GM23338 (cell line): ENCODE measurements at regions not wholly inside any gene's neighbourhood (a gene's known extent, or its start where the extent isn't known, plus 50 kb on each side); places are given as distances from the start of the nearest gene placed in this dataset.
"Not testable (repeated sequence)": the region's sequence is repeated elsewhere in the genome, so short reads cannot be mapped to it uniquely, and the experiment has no call there.

ENCODE experiments used
- ATAC-seq: fragments of 200-7000 bp; cut with Tn5 transposase; 3 replicates; pipeline ENCODE4 v1.9.1; 2020
- DNase-seq: peaks from one replicate; pipeline ENCODE4 v3.0.0-alpha.2; 2015; ENCODE audit warnings: low spot score
- H2AFZ ChIP-seq: fragments of 200-600 bp; sonication (generic); 2 replicates; pipeline ENCODE4 v1.8.0; 2016; ENCODE audit warnings: antibody characterized with exemption, mild to moderate bottlenecking, moderate library complexity
- H3F3A ChIP-seq: fragments of 200-600 bp; sonication (generic); replicated peaks from 2 replicates; pipeline ENCODE4 v1.8.0; 2017; ENCODE audit warnings: antibody characterized with exemption, mixed run types, low read depth
- H3K27ac ChIP-seq: fragments of 200-600 bp; sonication (generic); 2 replicates; pipeline ENCODE4 v1.6.1; 2016; ENCODE audit warnings: low read depth
- H3K27me3 ChIP-seq: fragments of 200-600 bp; sonication (generic); 2 replicates; pipeline ENCODE4 v1.8.0; 2016; ENCODE audit warnings: mild to moderate bottlenecking, mixed run types, moderate library complexity; ENCODE audit not compliant: insufficient read depth
- H3K36me3 ChIP-seq: fragments of 200-600 bp; sonication (generic); 2 replicates; pipeline ENCODE4 v1.8.0; 2016; ENCODE audit warnings: mild to moderate bottlenecking; ENCODE audit not compliant: insufficient read depth
- H3K4me1 ChIP-seq: fragments of 200-600 bp; sonication (generic); 2 replicates; pipeline ENCODE4 v1.8.0; 2016; ENCODE audit warnings: mild to moderate bottlenecking, moderate library complexity; ENCODE audit not compliant: insufficient read depth
- H3K4me2 ChIP-seq: fragments of 200-600 bp; sonication (generic); 2 replicates; pipeline ENCODE4 v1.7.1; 2017; ENCODE audit warnings: mixed run types
- H3K4me3 ChIP-seq: fragments of 200-600 bp; sonication (generic); 2 replicates; pipeline ENCODE4 v1.6.1; 2016; ENCODE audit warnings: mixed run types
- H3K79me2 ChIP-seq: fragments of 200-600 bp; sonication (generic); replicated peaks from 2 replicates; pipeline ENCODE4 v1.8.0; 2017; ENCODE audit warnings: mild to moderate bottlenecking; ENCODE audit not compliant: insufficient read depth
- H3K9me2 ChIP-seq: fragments of 200-600 bp; sonication (generic); 2 replicates; pipeline ENCODE4 v1.8.0; 2017; ENCODE audit not compliant: insufficient read depth
- H4K20me1 ChIP-seq: fragments of 200-600 bp; sonication (generic); replicated peaks from 2 replicates; pipeline ENCODE4 v1.8.0; 2017; ENCODE audit warnings: mild to moderate bottlenecking; ENCODE audit not compliant: insufficient read depth
- H3K27ac Mint-ChIP-seq: 2 replicates; pipeline ENCODE4 v1.8.0; 2020; ENCODE audit warnings: inconsistent platforms, mild to moderate bottlenecking, moderate library complexity, mixed read lengths
- H3K27me3 Mint-ChIP-seq: 3 replicates; pipeline ENCODE4 v1.8.0; 2022; ENCODE audit warnings: low read depth, mild to moderate bottlenecking, moderate library complexity, mixed read lengths, inconsistent platforms; ENCODE audit not compliant: insufficient read depth, poor library complexity
- H3K36me3 Mint-ChIP-seq: 3 replicates; pipeline ENCODE4 v1.8.0; 2021; ENCODE audit warnings: low read depth, mild to moderate bottlenecking, inconsistent platforms, moderate library complexity, mixed read lengths
- H3K4me1 Mint-ChIP-seq: 3 replicates; pipeline ENCODE4 v1.8.0; 2020; ENCODE audit warnings: mild to moderate bottlenecking, inconsistent platforms, mixed read lengths
- H3K4me3 Mint-ChIP-seq: 3 replicates; pipeline ENCODE4 v1.8.0; 2021; ENCODE audit warnings: moderate library complexity, mild to moderate bottlenecking, inconsistent platforms, mixed read lengths
- H3K9me3 Mint-ChIP-seq: 3 replicates; pipeline ENCODE4 v1.8.0; 2020; ENCODE audit warnings: moderate library complexity, mild to moderate bottlenecking, inconsistent platforms, mixed read lengths
- EZH2 ChIP-seq: fragments of 200-600 bp; sonication (generic); IDR thresholded peaks from one replicate; pipeline ENCODE4 v1.8.0; 2017; ENCODE audit warnings: antibody characterized with exemption, mild to moderate bottlenecking, low read depth; ENCODE audit not compliant: unreplicated experiment
- EZH2phosphoT487 ChIP-seq: fragments of 200-600 bp; sonication (generic); IDR thresholded peaks from one replicate; pipeline ENCODE4 v1.8.1; 2018; ENCODE audit warnings: antibody characterized with exemption; ENCODE audit not compliant: unreplicated experiment
- JUNB ChIP-seq: IDR thresholded peaks from one replicate; pipeline ENCODE4 v1.6.1; 2016; ENCODE audit warnings: antibody characterized with exemption; ENCODE audit not compliant: unreplicated experiment
- NANOG ChIP-seq: IDR thresholded peaks from 2 replicates; pipeline ENCODE4 v1.6.1; 2016; ENCODE audit warnings: antibody characterized with exemption, borderline replicate concordance
- POLR2AphosphoS5 ChIP-seq: IDR thresholded peaks from 2 replicates; pipeline ENCODE4 v1.6.1; 2016; ENCODE audit warnings: antibody characterized with exemption, low read depth
- STAT1 ChIP-seq: IDR thresholded peaks from one replicate; pipeline ENCODE4 v1.6.1; 2016; ENCODE audit warnings: antibody characterized with exemption; ENCODE audit not compliant: unreplicated experiment
- ZNF114 ChIP-seq: fragments of 250-450 bp; sonication (Bioruptor Pico); IDR thresholded peaks from 2 replicates; pipeline ENCODE4 v1.5.0; 2020; ENCODE audit warnings: mild to moderate bottlenecking, moderate library complexity
- ZNF331 ChIP-seq: fragments of 250-450 bp; sonication (Bioruptor Pico); IDR thresholded peaks from 2 replicates; pipeline ENCODE4 v1.5.0; 2020; ENCODE audit warnings: low read depth, mild to moderate bottlenecking, moderate library complexity
- TF ChIP-seq, protein P1 (sequence below), 2 experiments: fragments of 200-600 bp in 1 of 2; sonication (generic) in 1 of 2; conservative IDR thresholded peaks; 2 replicates each; pipeline versions ENCODE4 v1.5.1 to v1.6.1; 2016 to 2017; ENCODE audit warnings: antibody characterized with exemption in 2 of 2, low read depth in 2 of 2, mild to moderate bottlenecking in 2 of 2, moderate library complexity in 1 of 2
- TF ChIP-seq, protein P2 (sequence below): IDR thresholded peaks from 2 replicates; pipeline ENCODE4 v1.6.1; 2016; ENCODE audit warnings: antibody characterized with exemption
- TF ChIP-seq, protein P3 (sequence below): IDR thresholded peaks from one replicate; pipeline ENCODE4 v1.6.1; 2018; ENCODE audit warnings: antibody characterized with exemption; ENCODE audit not compliant: unreplicated experiment

DNA sequence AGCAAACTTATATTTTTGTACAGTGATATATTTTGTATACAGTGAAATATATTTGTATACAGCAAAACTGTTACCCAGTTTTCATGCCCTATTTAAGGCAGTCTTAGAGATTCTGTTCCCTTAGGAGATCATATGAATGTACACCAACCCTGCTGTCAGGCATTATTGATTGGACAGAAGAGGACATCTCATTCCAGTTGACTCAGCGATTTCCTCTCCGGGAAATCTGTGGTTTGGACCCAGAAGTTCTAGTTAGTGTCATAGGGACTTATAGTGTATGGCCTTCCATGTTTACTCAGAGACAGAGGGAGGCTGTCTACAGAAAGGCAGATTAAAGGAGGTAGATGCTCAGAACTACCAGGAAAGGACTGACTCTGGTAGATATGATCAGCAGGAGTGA is 318.8 kb upstream of the KCNMB2 start (continued):
- TF ChIP-seq, protein P1, sequence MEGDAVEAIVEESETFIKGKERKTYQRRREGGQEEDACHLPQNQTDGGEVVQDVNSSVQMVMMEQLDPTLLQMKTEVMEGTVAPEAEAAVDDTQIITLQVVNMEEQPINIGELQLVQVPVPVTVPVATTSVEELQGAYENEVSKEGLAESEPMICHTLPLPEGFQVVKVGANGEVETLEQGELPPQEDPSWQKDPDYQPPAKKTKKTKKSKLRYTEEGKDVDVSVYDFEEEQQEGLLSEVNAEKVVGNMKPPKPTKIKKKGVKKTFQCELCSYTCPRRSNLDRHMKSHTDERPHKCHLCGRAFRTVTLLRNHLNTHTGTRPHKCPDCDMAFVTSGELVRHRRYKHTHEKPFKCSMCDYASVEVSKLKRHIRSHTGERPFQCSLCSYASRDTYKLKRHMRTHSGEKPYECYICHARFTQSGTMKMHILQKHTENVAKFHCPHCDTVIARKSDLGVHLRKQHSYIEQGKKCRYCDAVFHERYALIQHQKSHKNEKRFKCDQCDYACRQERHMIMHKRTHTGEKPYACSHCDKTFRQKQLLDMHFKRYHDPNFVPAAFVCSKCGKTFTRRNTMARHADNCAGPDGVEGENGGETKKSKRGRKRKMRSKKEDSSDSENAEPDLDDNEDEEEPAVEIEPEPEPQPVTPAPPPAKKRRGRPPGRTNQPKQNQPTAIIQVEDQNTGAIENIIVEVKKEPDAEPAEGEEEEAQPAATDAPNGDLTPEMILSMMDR (conservative IDR thresholded peaks at IDR 0.05; ENCODE audit: low read depth in 2 of 2) = no peak
- no peak for TF ChIP-seq ZNF114 (CRISPR knock-in tag)
- no peak for TF ChIP-seq JUNB

DNA sequence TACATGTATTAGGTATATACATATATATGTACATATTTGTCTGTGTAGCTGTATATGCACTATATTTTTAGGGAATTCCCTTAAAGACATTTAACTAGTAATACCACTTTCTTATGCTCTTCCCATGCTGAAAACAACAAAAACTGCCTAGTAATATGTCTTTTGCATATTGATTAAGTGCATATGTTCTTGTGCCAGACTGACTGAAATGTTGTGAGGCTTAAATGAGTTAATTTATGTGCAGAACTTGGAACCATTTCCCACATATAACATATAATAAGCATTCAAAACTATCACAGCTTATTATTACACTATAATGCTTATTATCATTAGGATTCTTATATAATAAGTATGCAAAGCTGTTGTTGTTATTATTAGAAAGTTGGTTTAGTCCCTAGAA is 318.0 kb upstream of the KCNMB2 start:
- H3K4me3 Mint-ChIP-seq = no peak overlapping the region
- H3K9me3 Mint-ChIP-seq = peaks cover 5% of the 10 kb centered on the region; the same call in 1 of the 3 replicates
- TF ChIP-seq POLR2AphosphoS5 (no peak), STAT1 (no peak), ZNF114 (CRISPR knock-in tag) (no peak), JUNB (no peak)
- TF ChIP-seq, protein P2, sequence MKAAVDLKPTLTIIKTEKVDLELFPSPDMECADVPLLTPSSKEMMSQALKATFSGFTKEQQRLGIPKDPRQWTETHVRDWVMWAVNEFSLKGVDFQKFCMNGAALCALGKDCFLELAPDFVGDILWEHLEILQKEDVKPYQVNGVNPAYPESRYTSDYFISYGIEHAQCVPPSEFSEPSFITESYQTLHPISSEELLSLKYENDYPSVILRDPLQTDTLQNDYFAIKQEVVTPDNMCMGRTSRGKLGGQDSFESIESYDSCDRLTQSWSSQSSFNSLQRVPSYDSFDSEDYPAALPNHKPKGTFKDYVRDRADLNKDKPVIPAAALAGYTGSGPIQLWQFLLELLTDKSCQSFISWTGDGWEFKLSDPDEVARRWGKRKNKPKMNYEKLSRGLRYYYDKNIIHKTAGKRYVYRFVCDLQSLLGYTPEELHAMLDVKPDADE = no peak
- no peak for DNase-seq
- Histone ChIP-seq H2AFZ (no peak overlapping the region), H3K9me2 (peaks cover 5% of the 10 kb centered on the region; the same call in 1 of the 2 replicates), H3K27me3 (no peaks in the 10 kb centered on the region), H3K4me1 (peaks cover 4% of the 10 kb centered on the region), H3F3A (no peaks in the 10 kb centered on the region), H3K4me3 (no peak overlapping the region), H3K4me2 (no peak overlapping the region), H3K27ac (no peak overlapping the region), H4K20me1 (no peaks in the 10 kb centered on the region), H3K79me2 (no peaks in the 10 kb centered on the region), H3K36me3 (no peaks in the 10 kb centered on the region)
- H3K27me3 Mint-ChIP-seq = peaks cover 4% of the 10 kb centered on the region
- H3K27ac Mint-ChIP-seq = no peak overlapping the region
- H3K36me3 Mint-ChIP-seq = no peaks in the 10 kb centered on the region; the same call in 2 of the 3 replicates
- peaks cover 7% of the 10 kb centered on the region for H3K4me1 Mint-ChIP-seq
- no peak for ATAC-seq

DNA sequence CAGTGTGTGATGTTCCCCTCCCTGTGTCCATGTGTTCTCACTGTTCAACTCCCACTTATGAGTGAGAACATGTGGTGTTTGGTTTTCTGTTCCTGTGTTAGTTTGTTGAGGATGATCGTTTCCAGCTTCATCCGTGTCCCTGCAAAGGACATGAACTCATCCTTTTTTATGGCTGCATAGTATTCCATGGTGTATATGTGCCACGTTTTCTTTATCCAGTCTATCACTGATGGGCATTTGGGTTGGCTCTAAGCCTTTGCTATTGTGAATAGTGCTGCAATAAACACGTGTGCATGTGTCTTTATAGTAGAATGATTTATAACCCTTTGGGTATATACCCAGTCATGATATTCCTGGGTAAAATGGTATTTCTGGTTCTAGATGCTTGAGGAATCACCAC is 316.6 kb upstream of the KCNMB2 start:
- H3K36me3 Mint-ChIP-seq, H3K27ac Mint-ChIP-seq, H2AFZ ChIP-seq, H3K36me3 ChIP-seq, H3K27me3 ChIP-seq, H3K4me1 ChIP-seq, H4K20me1 ChIP-seq, H3K27ac ChIP-seq, H3K27me3 Mint-ChIP-seq, H3K4me3 ChIP-seq, H3K4me1 Mint-ChIP-seq, H3K9me3 Mint-ChIP-seq, H3K79me2 ChIP-seq, DNase-seq, H3K4me3 Mint-ChIP-seq, H3K4me2 ChIP-seq, ATAC-seq, H3F3A ChIP-seq, H3K9me2 ChIP-seq: not testable (repeated sequence)

DNA sequence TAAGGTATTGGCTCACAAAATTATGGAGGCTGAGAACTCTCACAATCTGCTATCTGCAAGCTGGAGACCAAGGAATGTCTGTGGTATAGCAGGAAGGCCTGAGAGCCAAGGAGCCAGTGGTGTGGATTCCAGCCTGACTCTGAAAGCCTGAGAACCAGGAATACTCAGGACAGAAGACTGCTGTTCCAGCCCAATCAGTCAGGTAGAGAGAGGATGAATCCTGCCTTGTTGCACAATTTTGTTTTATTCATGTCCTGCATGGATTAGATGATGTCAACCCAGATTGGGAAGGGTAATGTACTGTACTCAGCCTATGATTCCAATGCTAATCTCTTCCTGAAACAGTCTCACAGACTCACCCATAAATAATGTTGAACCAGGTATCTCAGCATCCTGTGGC is 312.4 kb upstream of the KCNMB2 start:
- ATAC-seq = no peak
- TF ChIP-seq NANOG = no peak
- no peak for TF ChIP-seq EZH2
- TF ChIP-seq ZNF114 (CRISPR knock-in tag) = no peak
- TF ChIP-seq, protein P2 = no peak
- TF ChIP-seq ZNF331 (CRISPR knock-in tag) = no peak
- TF ChIP-seq, protein P3, sequence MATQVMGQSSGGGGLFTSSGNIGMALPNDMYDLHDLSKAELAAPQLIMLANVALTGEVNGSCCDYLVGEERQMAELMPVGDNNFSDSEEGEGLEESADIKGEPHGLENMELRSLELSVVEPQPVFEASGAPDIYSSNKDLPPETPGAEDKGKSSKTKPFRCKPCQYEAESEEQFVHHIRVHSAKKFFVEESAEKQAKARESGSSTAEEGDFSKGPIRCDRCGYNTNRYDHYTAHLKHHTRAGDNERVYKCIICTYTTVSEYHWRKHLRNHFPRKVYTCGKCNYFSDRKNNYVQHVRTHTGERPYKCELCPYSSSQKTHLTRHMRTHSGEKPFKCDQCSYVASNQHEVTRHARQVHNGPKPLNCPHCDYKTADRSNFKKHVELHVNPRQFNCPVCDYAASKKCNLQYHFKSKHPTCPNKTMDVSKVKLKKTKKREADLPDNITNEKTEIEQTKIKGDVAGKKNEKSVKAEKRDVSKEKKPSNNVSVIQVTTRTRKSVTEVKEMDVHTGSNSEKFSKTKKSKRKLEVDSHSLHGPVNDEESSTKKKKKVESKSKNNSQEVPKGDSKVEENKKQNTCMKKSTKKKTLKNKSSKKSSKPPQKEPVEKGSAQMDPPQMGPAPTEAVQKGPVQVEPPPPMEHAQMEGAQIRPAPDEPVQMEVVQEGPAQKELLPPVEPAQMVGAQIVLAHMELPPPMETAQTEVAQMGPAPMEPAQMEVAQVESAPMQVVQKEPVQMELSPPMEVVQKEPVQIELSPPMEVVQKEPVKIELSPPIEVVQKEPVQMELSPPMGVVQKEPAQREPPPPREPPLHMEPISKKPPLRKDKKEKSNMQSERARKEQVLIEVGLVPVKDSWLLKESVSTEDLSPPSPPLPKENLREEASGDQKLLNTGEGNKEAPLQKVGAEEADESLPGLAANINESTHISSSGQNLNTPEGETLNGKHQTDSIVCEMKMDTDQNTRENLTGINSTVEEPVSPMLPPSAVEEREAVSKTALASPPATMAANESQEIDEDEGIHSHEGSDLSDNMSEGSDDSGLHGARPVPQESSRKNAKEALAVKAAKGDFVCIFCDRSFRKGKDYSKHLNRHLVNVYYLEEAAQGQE = no peak
- no peak for TF ChIP-seq EZH2phosphoT487

More for the DNA sequence above, 312.4 kb upstream of the KCNMB2 start:
- no peak overlapping the region for H3K4me3 ChIP-seq
- DNase-seq = no peak
- no peaks in the 10 kb centered on the region for H3K9me2 ChIP-seq
- peaks cover 8% of the 10 kb centered on the region; the same call in 2 of the 3 replicates for H3K9me3 Mint-ChIP-seq
- H4K20me1 ChIP-seq = no peaks in the 10 kb centered on the region
- peaks cover 3% of the 10 kb centered on the region; the same call in 2 of the 3 replicates for H3K36me3 Mint-ChIP-seq
- no peak overlapping the region for H3K4me3 Mint-ChIP-seq
- H2AFZ ChIP-seq = no peak overlapping the region
- no peak overlapping the region for H3K4me2 ChIP-seq
- H3K27me3 ChIP-seq = no peaks in the 10 kb centered on the region
- H3F3A ChIP-seq = no peaks in the 10 kb centered on the region
- H3K27ac Mint-ChIP-seq = no peak overlapping the region
- H3K4me1 Mint-ChIP-seq = no peaks in the 10 kb centered on the region
- no peaks in the 10 kb centered on the region for H3K79me2 ChIP-seq
- H3K27me3 Mint-ChIP-seq = peaks cover 4% of the 10 kb centered on the region
- H3K27ac ChIP-seq = no peak overlapping the region
- H3K4me1 ChIP-seq = no peaks in the 10 kb centered on the region
- no peaks in the 10 kb centered on the region for H3K36me3 ChIP-seq
